ENCODE measurements at regions not wholly inside any gene's neighbourhood (a gene's known extent, or its start where the extent isn't known, plus 50 kb on each side); places are given as distances from the start of the nearest gene placed in this dataset.

GRCh38 chr5:117431091-117431490 is 856.5 kb upstream of the SEMA6A start:
- Histone ChIP-seq H3K27ac (ENCODE audit: low read length) (no peak overlapping the region), H3K4me3 (ENCODE audit: low read length) (no peak overlapping the region), H3K79me2 (replicated peaks; ENCODE audit: insufficient read depth, low read length) (no peaks in the 10 kb centered on the region), H4K20me1 (ENCODE audit: insufficient read depth) (no peaks in the 10 kb centered on the region), H3K36me3 (ENCODE audit: insufficient read depth, low read length) (no peaks in the 10 kb centered on the region), H3K4me2 (ENCODE audit: low read length) (no peak overlapping the region), H3F3A (ENCODE audit: insufficient read depth, low read length, poor library complexity, severe bottlenecking) (no peaks in the 10 kb centered on the region), H3K9me2 (ENCODE audit: insufficient read depth, low read length) (no peaks in the 10 kb centered on the region), H3K9me3 (ENCODE audit: low read length) (no peaks in the 10 kb centered on the region), H3K27me3 (ENCODE audit: insufficient read depth, low read depth, low read length) (no peaks in the 10 kb centered on the region), H2AFZ (ENCODE audit: low read depth, low read length) (no peak overlapping the region), H3K9ac (ENCODE audit: low read length) (no peak overlapping the region)
- TF ChIP-seq SMC3 (conservative IDR thresholded peaks at IDR 0.05; ENCODE audit: poor library complexity) (no peak), CTCF (IDR thresholded peaks at IDR 0.05; ENCODE audit: poor library complexity, severe bottlenecking) (no peak), TAF1 (IDR thresholded peaks at IDR 0.05; ENCODE audit: low read depth) (no peak), REST (IDR thresholded peaks at IDR 0.05; ENCODE audit: borderline replicate concordance) (no peak)

- H3K9me3 ChIP-seq (ENCODE audit: low read length): no peaks in the 10 kb centered on the region
- H3K9me2 ChIP-seq (ENCODE audit: insufficient read depth, low read length): no peaks in the 10 kb centered on the region
- no peak for TF ChIP-seq CTCF (IDR thresholded peaks at IDR 0.05; ENCODE audit: poor library complexity, severe bottlenecking)
- no peaks in the 10 kb centered on the region for H3K27me3 ChIP-seq (ENCODE audit: insufficient read depth, low read depth, low read length)
- H2AFZ ChIP-seq (ENCODE audit: low read depth, low read length): no peak overlapping the region
- no peak overlapping the region for H3K9ac ChIP-seq (ENCODE audit: low read length)
- no peak overlapping the region for H3K27ac ChIP-seq (ENCODE audit: low read length)
- H3K4me3 ChIP-seq (ENCODE audit: low read length): no peak overlapping the region
- H4K20me1 ChIP-seq (ENCODE audit: insufficient read depth): no peaks in the 10 kb centered on the region
- H3K79me2 ChIP-seq (replicated peaks; ENCODE audit: insufficient read depth, low read length): no peaks in the 10 kb centered on the region
- no peaks in the 10 kb centered on the region for H3F3A ChIP-seq (ENCODE audit: insufficient read depth, low read length, poor library complexity, severe bottlenecking)
- H3K4me2 ChIP-seq (ENCODE audit: low read length): no peak overlapping the region
- no peaks in the 10 kb centered on the region for H3K36me3 ChIP-seq (ENCODE audit: insufficient read depth, low read length)
These were observed 850.5 kb upstream of the SEMA6A start for GRCh38 chr5:117425163-117425562.

GRCh38 chr5:117424559-117424958 is 849.9 kb upstream of the SEMA6A start:
- no peaks in the 10 kb centered on the region for H3K36me3 ChIP-seq (ENCODE audit: insufficient read depth, low read length)
- H3K4me2 ChIP-seq (ENCODE audit: low read length): no peak overlapping the region
- no peak overlapping the region for H3K27ac ChIP-seq (ENCODE audit: low read length)
- no peaks in the 10 kb centered on the region for H4K20me1 ChIP-seq (ENCODE audit: insufficient read depth)
- H3K27me3 ChIP-seq (ENCODE audit: insufficient read depth, low read depth, low read length): no peaks in the 10 kb centered on the region
- no peaks in the 10 kb centered on the region for H3F3A ChIP-seq (ENCODE audit: insufficient read depth, low read length, poor library complexity, severe bottlenecking)
- H3K4me3 ChIP-seq (ENCODE audit: low read length): no peak overlapping the region
- no peak overlapping the region for H3K9ac ChIP-seq (ENCODE audit: low read length)
- no peak for TF ChIP-seq TAF1 (IDR thresholded peaks at IDR 0.05; ENCODE audit: low read depth)
- TF ChIP-seq POLR2AphosphoS5 (IDR thresholded peaks at IDR 0.05): no peak
- no peak for TF ChIP-seq EZH2 (IDR thresholded peaks at IDR 0.05; ENCODE audit: borderline replicate concordance, insufficient read depth, low read length, poor library complexity, severe bottlenecking)
- no peak for TF ChIP-seq REST (IDR thresholded peaks at IDR 0.05; ENCODE audit: borderline replicate concordance)
- no peak for TF ChIP-seq CTCF (IDR thresholded peaks at IDR 0.05; ENCODE audit: poor library complexity, severe bottlenecking)
- TF ChIP-seq MXI1 (conservative IDR thresholded peaks at IDR 0.05; ENCODE audit: poor library complexity, severe bottlenecking): no peak
- TF ChIP-seq RAD21 (conservative IDR thresholded peaks at IDR 0.05): no peak
- H2AFZ ChIP-seq (ENCODE audit: low read depth, low read length): no peak overlapping the region
- H3K9me2 ChIP-seq (ENCODE audit: insufficient read depth, low read length): no peaks in the 10 kb centered on the region
- no peaks in the 10 kb centered on the region for H3K9me3 ChIP-seq (ENCODE audit: low read length)
- no peaks in the 10 kb centered on the region for H3K79me2 ChIP-seq (replicated peaks; ENCODE audit: insufficient read depth, low read length)
